ENCODE measurements at regions not wholly inside any gene's neighbourhood (a gene's known extent, or its start where the extent isn't known, plus 50 kb on each side); places are given as distances from the start of the nearest gene placed in this dataset.
"Not testable (repeated sequence)": the region's sequence is repeated elsewhere in the genome, so short reads cannot be mapped to it uniquely, and the experiment has no call there.

DNA sequence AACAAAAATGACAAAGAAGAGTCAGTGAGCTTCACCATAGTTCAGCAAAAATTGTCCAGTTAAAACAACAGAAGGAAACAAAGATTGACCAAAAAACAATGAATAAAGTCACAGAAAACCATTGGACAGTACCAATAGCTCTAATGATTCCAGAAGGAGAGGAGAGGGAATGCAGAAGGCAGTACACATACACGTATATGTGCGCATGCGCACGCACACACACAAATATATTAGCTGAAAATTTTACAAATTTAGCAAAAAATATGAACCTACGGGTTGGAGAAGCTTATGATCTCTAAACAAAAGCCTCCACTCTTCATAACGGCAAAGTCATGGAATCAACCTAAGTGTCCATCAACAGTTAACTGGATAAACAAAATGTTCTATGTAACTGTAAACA is 120.3 kb upstream of the MON1B start:
- DNase-seq = no peak

DNA sequence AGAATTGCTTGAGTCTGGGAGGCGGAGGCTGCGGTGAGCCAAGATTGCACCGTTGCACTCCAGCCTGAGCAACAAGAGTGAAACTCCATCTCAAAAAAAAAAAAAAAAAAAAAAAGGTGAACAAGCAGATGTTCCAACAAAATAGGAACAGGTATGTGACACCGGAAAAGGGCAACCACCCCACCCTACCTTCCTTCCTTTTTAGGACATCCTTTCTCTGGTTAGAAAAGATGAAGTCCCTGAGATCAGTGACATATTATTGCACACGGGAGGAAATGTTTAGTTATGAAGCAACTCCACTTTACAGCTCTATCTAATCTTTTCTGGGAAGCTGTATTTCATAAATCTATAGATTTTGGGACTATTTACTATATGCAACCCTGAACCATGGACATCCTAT is 114.2 kb upstream of the MON1B start:
- no peak for DNase-seq

DNA sequence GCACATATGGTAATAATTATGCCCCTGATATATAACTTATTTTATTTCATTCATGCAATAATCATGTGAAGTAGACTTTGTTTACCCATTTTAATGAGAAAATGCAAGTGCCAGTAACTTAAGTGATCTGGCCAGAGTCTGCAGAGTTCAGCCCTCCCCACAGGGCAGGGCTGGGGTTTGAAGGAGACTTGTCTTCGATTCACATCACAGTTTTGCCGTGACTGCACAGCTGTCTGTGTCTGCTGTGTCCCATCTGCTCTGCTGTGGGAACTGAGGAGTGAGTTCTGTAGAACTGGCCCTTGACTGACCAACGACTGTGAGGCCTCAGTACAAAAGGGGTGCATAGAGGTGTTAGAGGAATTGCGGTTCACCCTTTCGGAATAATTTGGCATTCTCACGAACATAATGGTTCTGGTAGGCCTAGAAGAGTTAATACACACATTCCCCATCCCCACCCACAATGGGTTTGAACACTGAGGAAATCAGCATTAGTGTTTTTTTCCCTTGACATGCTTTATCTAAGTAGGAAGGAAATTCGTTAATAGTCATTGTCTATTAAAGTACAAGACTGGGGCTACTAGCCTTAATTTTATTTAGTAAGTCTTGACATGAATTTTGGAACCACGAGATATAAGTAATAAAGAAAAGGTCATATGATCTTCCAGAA is 113.6 kb upstream of the MON1B start:
- DNase-seq = no peak

DNA sequence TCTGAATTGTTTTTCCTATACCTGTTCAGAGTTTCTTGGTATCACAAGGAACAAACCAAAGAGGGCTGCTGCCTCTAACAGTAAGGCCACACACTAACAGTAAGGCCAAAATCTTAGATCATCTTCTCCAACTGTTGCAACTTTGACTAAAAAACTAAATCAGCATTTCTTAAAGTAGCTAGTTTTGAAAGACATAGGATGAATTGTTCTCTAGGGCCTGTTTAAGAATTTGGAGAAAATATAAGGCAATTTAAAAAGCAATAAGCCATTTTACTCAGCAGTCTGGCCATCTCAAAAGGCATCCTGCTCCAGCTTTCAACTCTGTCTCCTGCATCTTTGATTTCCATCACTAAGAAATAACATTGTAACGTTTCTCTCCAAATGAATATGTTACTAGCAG is 105.0 kb upstream of the MON1B start:
- no peak for DNase-seq

DNA sequence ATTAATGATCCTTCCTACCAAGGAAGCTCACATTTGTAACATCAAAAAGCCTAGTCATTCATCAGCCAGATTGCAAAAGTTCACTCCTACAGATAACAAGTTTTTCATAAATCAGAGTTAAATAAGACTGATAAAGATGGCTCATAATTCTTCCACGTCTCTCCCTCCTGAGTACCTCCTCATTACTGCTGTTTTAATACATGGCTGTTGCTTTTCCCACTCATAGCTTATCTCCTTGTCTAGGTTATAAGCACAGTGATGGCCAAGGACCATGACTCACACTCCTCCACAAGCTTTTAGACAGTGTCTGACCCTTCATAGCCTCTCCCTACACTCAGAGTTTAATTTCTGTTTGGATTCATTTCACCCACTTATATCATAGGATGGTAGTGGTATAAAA is 100.9 kb upstream of the MON1B start:
- DNase-seq = no peak

DNA sequence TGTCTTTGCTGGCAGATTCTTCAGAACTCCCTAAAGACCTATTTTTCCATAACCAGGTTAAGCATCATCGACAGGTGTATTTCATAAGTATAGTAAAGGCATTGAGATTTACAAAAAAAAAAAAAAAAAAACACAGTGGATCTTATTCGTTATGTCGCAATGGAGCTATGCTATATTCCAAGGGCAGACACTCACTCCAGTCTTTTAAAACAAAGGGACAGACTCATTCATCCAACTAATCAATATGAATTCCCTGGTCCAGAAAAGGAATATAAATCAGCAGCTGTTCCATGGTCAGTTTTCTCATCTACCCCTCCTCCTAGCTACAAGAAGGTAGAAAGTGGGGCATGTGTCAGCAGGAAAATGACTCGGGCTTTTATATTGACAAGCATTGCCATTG is 97.7 kb upstream of the MON1B start:
- DNase-seq = no peak

DNA sequence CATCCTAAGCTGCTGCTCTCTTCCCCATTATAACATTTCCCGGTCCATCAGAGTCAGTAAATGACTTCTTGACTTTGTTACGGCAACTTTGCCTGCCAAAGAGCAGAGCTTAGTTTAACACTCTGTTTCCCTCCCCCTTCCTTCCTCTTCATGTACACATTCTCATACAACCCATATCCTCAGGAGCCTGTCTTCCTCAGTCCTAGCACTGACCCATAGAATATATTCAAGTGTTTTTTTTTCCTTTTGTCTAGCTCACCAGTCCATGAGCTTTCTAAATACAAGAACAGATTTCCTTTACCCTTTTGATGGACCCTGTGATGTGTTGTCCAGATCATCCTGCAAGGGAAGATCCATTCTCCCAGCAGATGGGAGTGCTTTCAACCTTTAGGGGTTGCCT is 97.0 kb upstream of the MON1B start:
- DNase-seq = no peak

DNA sequence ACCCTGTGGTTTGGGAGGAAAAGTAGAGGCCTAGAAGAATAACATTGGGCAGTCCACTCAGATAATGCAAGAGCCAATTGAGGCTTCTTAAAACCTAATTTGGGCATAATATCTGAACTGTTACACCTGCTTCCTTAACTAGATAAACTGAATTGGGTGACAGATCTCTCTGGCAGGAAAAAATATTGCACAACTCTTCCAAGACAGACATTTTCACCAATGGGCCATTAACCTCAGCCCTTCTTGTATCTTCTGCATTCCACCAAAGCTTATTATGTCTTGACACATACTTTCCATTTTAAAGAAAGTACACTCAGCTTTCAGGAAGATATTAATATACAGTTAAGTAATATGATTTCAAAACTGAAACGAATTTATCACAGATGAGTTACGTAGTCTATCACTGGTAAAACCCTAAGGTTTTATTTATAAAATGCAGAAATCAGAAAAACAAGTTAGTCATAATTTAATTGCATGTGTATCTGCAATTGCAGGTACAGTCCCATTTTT is 79.9 kb upstream of the MON1B start:
- DNase-seq = no peak

DNA sequence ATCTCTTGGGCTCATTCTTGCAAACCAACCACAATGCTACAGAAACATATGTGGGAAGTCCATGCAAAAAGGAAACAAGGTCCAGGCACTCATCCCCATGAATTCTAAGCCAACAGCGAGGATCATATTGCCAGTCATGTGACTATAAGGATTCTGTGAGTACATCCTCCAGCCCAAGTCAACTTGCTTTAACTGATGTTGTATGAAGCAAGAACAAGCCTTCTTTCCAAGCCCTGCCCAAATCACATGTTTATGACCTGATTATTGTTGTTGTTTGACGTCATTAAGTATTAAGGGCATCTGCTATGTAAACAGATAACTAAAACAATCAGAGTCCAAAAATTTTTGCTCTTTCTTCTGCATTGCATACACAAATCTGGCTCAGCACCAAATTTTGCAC is 78.2 kb upstream of the MON1B start:
- DNase-seq = no peak

DNA sequence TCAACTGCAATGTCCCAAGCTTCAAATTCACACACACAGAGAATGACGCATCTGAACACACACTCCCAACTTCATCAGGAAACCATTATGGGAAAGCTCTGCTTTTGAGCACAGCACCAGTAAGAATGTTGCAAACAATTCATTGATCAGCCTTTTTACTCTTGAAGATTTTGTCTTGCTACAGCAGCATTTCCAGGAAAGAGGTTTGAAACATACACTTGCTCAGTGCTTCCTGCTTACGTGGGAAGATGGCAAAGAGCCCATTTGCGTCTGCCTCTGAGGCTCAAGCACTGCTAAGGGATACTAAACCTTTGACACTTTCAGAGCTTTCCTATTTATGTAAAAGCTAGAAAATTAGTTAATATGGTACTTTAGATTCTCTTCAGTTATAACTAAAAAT is 77.2 kb upstream of the MON1B start:
- DNase-seq = no peak

DNA sequence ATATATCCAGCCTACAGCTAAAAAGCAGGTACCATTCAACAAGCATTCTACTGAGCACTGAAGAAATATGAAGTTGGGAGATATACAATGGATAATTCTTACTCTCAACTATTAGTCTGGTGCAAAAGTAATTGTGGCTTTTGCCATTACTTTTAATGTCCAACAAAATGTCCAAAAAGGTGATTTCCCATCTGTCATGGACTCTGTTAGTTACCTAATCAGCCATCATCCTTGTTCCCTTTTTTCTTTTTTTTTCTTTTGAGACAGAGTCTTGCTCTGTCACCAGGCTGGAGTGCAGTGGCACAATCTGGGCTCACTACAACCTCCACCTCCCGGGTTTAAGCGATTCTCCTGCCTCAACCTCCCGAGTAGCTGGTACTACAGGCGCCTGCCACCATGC is 76.6 kb upstream of the MON1B start:
- DNase-seq = not testable (repeated sequence)

DNA sequence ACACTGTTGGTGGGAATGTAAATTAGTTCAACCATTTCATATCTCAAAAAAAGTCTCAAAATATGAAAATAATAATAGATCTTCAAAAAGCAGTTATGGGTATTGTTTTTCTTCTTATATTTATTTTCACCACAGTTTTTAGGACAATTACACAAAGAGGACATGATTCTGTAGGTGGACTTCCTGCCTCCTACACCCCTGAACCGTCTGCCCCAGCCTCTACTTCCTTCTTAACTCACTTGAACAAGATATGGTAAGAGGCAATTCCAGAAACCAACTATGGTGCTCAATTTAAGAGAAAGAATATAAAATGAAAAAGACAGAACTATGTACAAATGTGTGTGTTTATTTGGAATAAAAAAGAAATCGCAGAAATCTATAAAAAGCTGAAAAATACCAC is 74.1 kb upstream of the MON1B start:
- DNase-seq = no peak

DNA sequence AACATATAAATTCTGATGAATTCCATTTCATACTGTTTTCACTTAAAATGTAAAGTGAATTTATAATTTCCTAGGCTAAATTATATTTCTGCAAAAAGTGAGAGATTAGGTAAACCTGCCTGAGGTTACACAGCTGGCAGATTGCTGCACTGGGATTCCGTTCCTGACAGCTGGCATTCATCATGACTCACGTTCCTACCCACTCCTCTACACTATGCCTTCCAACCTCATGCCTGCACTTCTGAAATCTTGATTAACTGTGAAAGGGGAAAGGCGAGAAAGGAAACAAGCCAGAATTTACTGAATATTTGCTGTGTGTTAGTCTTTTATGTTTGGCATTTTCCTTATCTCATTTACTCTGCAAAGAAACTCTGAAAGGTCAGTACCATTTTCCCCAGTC is 73.3 kb upstream of the MON1B start:
- DNase-seq = no peak

DNA sequence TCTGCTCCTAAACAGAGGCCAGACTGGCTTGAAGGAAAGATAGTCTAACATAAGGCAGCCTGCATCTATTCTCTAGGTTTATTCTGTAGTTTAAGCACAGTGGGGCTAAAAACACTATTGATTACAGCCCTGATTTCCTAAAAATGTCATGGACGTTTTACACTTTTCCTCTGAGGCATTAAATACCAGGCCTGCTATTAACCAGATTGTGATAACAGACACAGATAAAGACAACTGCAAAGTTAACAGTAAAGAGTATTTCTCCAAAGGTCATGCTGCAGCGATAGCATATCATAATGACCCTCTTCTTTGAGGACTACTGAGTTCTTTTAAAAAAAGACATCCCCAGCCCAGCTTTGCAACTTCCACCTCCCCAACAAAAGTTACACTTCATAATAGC is 59.6 kb upstream of the MON1B start:
- no peak for DNase-seq

DNA sequence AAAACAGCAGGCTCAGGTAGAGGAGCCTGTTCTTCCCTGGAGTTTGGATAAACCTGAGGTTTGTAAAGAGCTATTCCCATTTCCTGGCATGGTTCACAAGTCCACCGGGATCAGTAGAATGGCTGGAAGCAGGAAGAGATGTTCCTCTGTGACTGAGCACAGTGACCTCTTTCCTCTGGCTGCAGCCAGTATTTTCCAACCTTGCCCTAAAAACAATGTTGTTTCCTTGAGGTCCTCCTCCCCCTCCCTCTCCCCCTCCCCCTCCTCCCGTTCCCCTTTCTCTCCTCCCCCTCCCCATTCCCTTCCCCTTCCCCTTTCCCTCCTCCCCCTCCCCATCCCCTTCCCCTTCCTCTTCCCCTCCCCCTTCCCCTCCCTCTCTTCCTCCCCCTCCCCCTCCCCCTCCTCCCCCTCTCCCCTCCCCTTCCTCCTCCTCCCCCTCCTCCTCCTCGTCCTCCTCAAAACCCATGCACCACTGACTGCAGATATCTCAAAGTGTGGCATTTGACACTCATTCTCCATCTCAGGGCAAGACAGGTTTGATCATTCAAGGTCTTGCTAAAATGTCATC is 58.9 kb upstream of the MON1B start:
- DNase-seq = no peak

DNA sequence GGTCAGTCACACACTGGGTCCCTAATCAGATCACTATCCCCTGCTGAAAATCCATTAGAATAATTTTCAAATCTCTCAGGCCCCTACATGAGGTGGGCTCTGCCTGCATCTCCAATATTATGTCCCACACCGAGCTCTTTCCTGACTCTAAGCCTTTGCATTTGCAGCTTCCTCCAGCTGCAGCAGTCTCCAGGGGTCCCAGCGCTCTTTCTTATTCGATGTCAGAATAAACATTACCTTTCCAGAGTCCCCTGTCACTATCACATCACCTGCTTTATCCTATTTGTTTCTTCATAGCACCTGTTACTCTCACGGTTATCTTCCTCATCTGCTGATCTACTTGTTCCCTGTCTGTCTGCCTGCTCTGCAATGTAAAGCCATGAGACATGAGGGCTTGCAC is 57.3 kb upstream of the MON1B start:
- DNase-seq = no peak

DNA sequence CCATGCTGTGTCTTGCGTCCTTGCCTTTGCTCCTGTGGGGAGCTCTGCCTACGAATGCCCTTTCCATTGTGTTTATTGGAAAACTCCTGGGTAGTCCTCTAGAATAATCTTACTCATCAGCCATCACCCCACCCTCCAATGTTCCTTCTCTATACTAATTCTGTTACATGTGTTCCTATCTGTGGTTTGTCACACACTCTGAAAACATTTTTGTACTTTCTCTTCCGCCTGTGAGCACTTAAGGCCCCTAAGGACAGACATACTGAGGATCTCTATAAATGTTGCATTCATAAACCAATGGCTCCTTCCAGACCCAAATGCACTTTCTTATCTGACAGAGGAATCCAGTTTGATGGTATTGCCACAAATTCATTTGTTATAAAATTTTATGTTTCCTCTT is 53.9 kb upstream of the MON1B start:
- DNase-seq = no peak
